NCI-H345 treated with DMSO at 0.1 percent for 48 hours (cell line): ENCODE measurements at regions not wholly inside any gene's neighbourhood (a gene's known extent, or its start where the extent isn't known, plus 50 kb on each side); places are given as distances from the start of the nearest gene placed in this dataset.
A peak's percentile ranks its signal among the peaks of the same experiment; 100 is the strongest.
"Not testable (repeated sequence)": the region's sequence is repeated elsewhere in the genome, so short reads cannot be mapped to it uniquely, and the experiment has no call there.

Source experiments
- DNase-seq: peaks from one replicate; lab custom pipeline; 2025; ENCODE audit not compliant: unreplicated experiment; lab: John Stamatoyannopoulos, UW

GRCh38 chr2:94576486-94576885 is 294.7 kb upstream of the TEKT4 start:
- DNase-seq: not testable (repeated sequence)

GRCh38 chr2:94577160-94577559 is 294.1 kb upstream of the TEKT4 start:
- peak; percentile 46 for DNase-seq

GRCh38 chr2:94579221-94579620 is 292.0 kb upstream of the TEKT4 start:
- not testable (repeated sequence) for DNase-seq

- DNase-seq: not testable (repeated sequence)
Observed at GRCh38 chr2:94583081-94583723, 288.0 kb upstream of the TEKT4 start.

- not testable (repeated sequence) for DNase-seq
Observed at GRCh38 chr2:94584569-94584968, 286.7 kb upstream of the TEKT4 start.

GRCh38 chr2:94586032-94586982 is 284.9 kb upstream of the TEKT4 start:
- not testable (repeated sequence) for DNase-seq

GRCh38 chr2:94587042-94587441 is 284.2 kb upstream of the TEKT4 start:
- not testable (repeated sequence) for DNase-seq

- not testable (repeated sequence) for DNase-seq
Observed at GRCh38 chr2:94594019-94594836, 277.0 kb upstream of the TEKT4 start.

GRCh38 chr2:94595956-94596355 is 275.3 kb upstream of the TEKT4 start:
- not testable (repeated sequence) for DNase-seq

GRCh38 chr2:94598075-94598713 is 273.0 kb upstream of the TEKT4 start:
- not testable (repeated sequence) for DNase-seq

GRCh38 chr2:94600929-94601328 is 270.3 kb upstream of the TEKT4 start:
- not testable (repeated sequence) for DNase-seq

- no peak for DNase-seq
Observed at GRCh38 chr2:94602466-94602865, 268.8 kb upstream of the TEKT4 start.

- no peak for DNase-seq
Observed at GRCh38 chr2:94622113-94622618, 249.1 kb upstream of the TEKT4 start.

GRCh38 chr2:94628953-94629352 is 242.3 kb upstream of the TEKT4 start:
- peak; percentile 1 for DNase-seq

GRCh38 chr2:94641397-94641796 is 229.8 kb upstream of the TEKT4 start:
- not testable (repeated sequence) for DNase-seq

GRCh38 chr2:94652131-94652530 is 219.1 kb upstream of the TEKT4 start:
- DNase-seq: not testable (repeated sequence)

- not testable (repeated sequence) for DNase-seq
Observed at GRCh38 chr2:94669858-94670257, 201.4 kb upstream of the TEKT4 start.

- not testable (repeated sequence) for DNase-seq
Observed at GRCh38 chr2:94694236-94694635, 177.0 kb upstream of the TEKT4 start.

- DNase-seq: not testable (repeated sequence)
Observed at GRCh38 chr2:94708982-94709381, 162.2 kb upstream of the TEKT4 start.

- DNase-seq: no peak
Observed at GRCh38 chr2:94725543-94725942, 145.7 kb upstream of the TEKT4 start.
